ENCODE measurements at regions not wholly inside any gene's neighbourhood (a gene's known extent, or its start where the extent isn't known, plus 50 kb on each side); places are given as distances from the start of the nearest gene placed in this dataset.

DNA sequence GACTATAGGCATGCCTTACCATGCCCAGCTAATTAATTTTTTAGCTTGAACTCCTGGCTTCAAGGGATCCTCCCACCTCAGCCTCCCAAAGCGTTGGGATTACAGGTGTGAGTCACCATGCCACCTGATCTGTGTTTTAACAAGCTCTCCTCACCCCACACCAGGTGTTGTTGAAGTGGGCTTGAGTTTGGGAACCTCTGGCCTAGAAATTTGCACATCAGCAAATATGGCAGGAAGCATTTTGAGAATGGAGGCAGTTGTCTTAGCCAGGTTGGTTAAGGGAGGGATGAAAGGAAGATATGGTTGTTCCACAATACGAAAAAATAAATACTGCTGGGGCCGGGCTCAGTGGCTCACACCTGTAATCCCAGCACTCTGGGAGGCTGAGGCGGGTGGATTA, 433.1 kb downstream of the TYW1 start:
- intact Hi-C loops (cut with DNase I; ENCODE audit: low total_unique reads), result no loop called here
- peaks cover 0 to 12% of the 10 kb centered on the region in 2 donors for H3K27me3 ChIP-seq
- DNase-seq, result no peak
- peaks cover 0 to 3% (median 0%) of the 10 kb centered on the region in 3 donors for H3K9me3 ChIP-seq
- H3K27ac ChIP-seq, result no peak overlapping the region
- no peaks in the 10 kb centered on the region for H3K4me1 ChIP-seq
- H3K36me3 ChIP-seq, result no peaks in the 10 kb centered on the region
- no peak for TF ChIP-seq CTCF (IDR thresholded peaks at IDR 0.05)
- H3K4me3 ChIP-seq, result no peak overlapping the region

GRCh38 chr7:67432536-67433234, 436.1 kb downstream of the TYW1 start:
- DNase-seq, result no peak
- no peak overlapping the region for H3K27ac ChIP-seq

DNA sequence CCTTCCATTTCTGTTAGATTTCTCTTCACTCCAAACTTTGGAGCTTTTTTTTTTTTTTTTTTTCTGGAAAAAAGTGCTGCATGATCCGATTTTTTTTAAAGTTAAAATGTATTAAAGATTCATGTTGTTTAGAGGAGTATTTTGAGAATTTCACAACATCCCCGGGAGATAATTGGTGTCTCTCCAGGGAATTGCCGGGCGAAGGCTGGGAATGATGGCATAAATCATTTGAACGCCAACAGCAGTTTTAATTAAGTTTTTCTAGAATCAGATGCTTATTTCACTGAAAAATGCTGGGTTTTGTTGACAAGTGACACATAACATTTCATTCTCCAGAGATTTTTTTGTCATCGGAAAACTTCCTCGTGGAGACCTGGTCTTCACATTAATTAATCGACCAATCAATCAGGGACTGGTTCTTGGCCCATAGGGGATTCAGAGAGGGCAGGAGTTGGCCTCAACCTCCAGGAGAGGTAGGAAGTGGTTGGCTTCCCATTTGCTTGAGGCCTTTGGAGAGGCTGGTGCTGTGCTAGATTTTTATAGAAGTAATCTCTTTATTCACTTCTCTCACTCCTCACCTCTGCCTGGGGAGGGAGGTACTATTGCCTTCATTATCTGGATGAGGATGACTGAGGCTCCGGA, 439.4 kb downstream of the TYW1 start:
- Histone ChIP-seq H3K36me3 (no peaks in the 10 kb centered on the region), H3K4me1 (no peaks in the 10 kb centered on the region), H3K27ac (no peak overlapping the region), H3K9me3 (peaks cover 0 to 3% (median 0%) of the 10 kb centered on the region in 3 donors), H3K4me3 (no peak overlapping the region), H3K27me3 (peaks cover 0 to 4% of the 10 kb centered on the region in 2 donors)
- intact Hi-C loops (cut with DNase I; ENCODE audit: low total_unique reads), result no loop called here
- DNase-seq, result no peak
- no peak for TF ChIP-seq CTCF (IDR thresholded peaks at IDR 0.05)

More at GRCh38 chr7:67432536-67433234, 436.1 kb downstream of the TYW1 start:
- Histone ChIP-seq H3K27me3 (peaks cover 0 to 12% of the 10 kb centered on the region in 2 donors), H3K9me3 (peaks cover 0 to 3% (median 0%) of the 10 kb centered on the region in 3 donors), H3K4me3 (no peak overlapping the region), H3K36me3 (no peaks in the 10 kb centered on the region), H3K4me1 (no peaks in the 10 kb centered on the region)
- TF ChIP-seq CTCF (IDR thresholded peaks at IDR 0.05), result no peak
- intact Hi-C loops (cut with DNase I; ENCODE audit: low total_unique reads), result no loop called here

GRCh38 chr7:67438198-67438882, 441.7 kb downstream of the TYW1 start:
- Histone ChIP-seq H3K4me3 (no peak overlapping the region), H3K4me1 (no peaks in the 10 kb centered on the region), H3K9me3 (peaks cover 0 to 3% (median 0%) of the 10 kb centered on the region in 3 donors), H3K27ac (no peak overlapping the region), H3K36me3 (no peaks in the 10 kb centered on the region), H3K27me3 (peaks cover 0 to 4% of the 10 kb centered on the region in 2 donors)
- intact Hi-C loops (cut with DNase I; ENCODE audit: low total_unique reads), result no loop called here
- DNase-seq, result no peak
- TF ChIP-seq CTCF (IDR thresholded peaks at IDR 0.05), result no peak

GRCh38 chr7:67438913-67439505, 442.4 kb downstream of the TYW1 start:
- H3K4me3 ChIP-seq, result no peak overlapping the region
- no peaks in the 10 kb centered on the region for H3K4me1 ChIP-seq
- no peak for DNase-seq
- no peaks in the 10 kb centered on the region for H3K9me3 ChIP-seq
- H3K36me3 ChIP-seq, result no peaks in the 10 kb centered on the region
- peaks cover 0 to 4% of the 10 kb centered on the region in 2 donors for H3K27me3 ChIP-seq
- no peak overlapping the region for H3K27ac ChIP-seq
- no peak for TF ChIP-seq CTCF (IDR thresholded peaks at IDR 0.05)
- intact Hi-C loops (cut with DNase I; ENCODE audit: low total_unique reads), result no loop called here
